Trophoblast cell (in vitro differentiated cells and primary cell): ENCODE measurements at regions not wholly inside any gene's neighbourhood (a gene's known extent, or its start where the extent isn't known, plus 50 kb on each side); places are given as distances from the start of the nearest gene placed in this dataset.

Experiments used
- DNase-seq, 2 donors: peaks; one replicate each; pipeline ENCODE4 v3.0.0-alpha.2; 2016
- H2AFZ ChIP-seq: 2 replicates; pipeline ENCODE4 v1.6.1; 2013; ENCODE audit warnings: low read length, moderate library complexity, mild to moderate bottlenecking; ENCODE audit not compliant: insufficient read depth, poor library complexity
- H2AK5ac ChIP-seq: 2 replicates; pipeline ENCODE4 v1.6.1; 2013; ENCODE audit warnings: mild to moderate bottlenecking, low read length
- H2BK120ac ChIP-seq: 2 replicates; pipeline ENCODE4 v1.6.1; 2013; ENCODE audit warnings: low read length, mild to moderate bottlenecking, moderate library complexity; ENCODE audit not compliant: insufficient read depth, poor library complexity
- H2BK12ac ChIP-seq: 2 replicates; pipeline ENCODE4 v1.6.1; 2013; ENCODE audit warnings: mild to moderate bottlenecking, low read length, moderate library complexity
- H2BK5ac ChIP-seq: 2 replicates; pipeline ENCODE4 v1.6.1; 2013; ENCODE audit warnings: low read length, low read depth, moderate library complexity, mild to moderate bottlenecking; ENCODE audit not compliant: poor library complexity
- H3K14ac ChIP-seq: 2 replicates; pipeline ENCODE4 v1.6.1; 2013; ENCODE audit warnings: mild to moderate bottlenecking, low read length
- H3K18ac ChIP-seq: 2 replicates; pipeline ENCODE4 v1.6.1; 2013; ENCODE audit warnings: mild to moderate bottlenecking, low read length
- H3K23ac ChIP-seq: 2 replicates; pipeline ENCODE4 v1.6.1; 2013; ENCODE audit warnings: low read length
- H3K27ac ChIP-seq: 2 replicates; pipeline ENCODE4 v1.5.1; 2013; ENCODE audit warnings: low read depth, mild to moderate bottlenecking, inconsistent platforms, low read length, moderate library complexity
- H3K27me3 ChIP-seq: 2 replicates; pipeline ENCODE4 v1.6.1; 2013; ENCODE audit warnings: inconsistent platforms, mild to moderate bottlenecking, low read length, moderate library complexity; ENCODE audit not compliant: insufficient read depth
- H3K36me3 ChIP-seq, 2 experiments: 1 replicate in 1 of 2; 2 replicates in 1 of 2; pipeline ENCODE4 v1.6.1; 2013; ENCODE audit warnings: low read length in 2 of 2, mild to moderate bottlenecking in 2 of 2, moderate library complexity in 1 of 2; ENCODE audit not compliant: insufficient read depth in 2 of 2, control insufficient read depth in 1 of 2
- H3K4ac ChIP-seq: 2 replicates; pipeline ENCODE4 v1.6.1; 2013; ENCODE audit warnings: low read depth, mild to moderate bottlenecking, low read length, moderate library complexity
- H3K4me1 ChIP-seq, 2 experiments: 1 replicate in 1 of 2; 2 replicates in 1 of 2; pipeline ENCODE4 v1.6.1; 2013; ENCODE audit warnings: low read length in 2 of 2, mild to moderate bottlenecking in 2 of 2, moderate library complexity in 1 of 2; ENCODE audit not compliant: insufficient read depth in 2 of 2, control insufficient read depth in 1 of 2
- H3K4me2 ChIP-seq: 2 replicates; pipeline ENCODE4 v1.6.1; 2013; ENCODE audit warnings: inconsistent platforms, mild to moderate bottlenecking, low read length, moderate library complexity
- H3K4me3 ChIP-seq: 2 replicates; pipeline ENCODE4 v1.5.1; 2013; ENCODE audit warnings: mild to moderate bottlenecking, low read depth, low read length, inconsistent platforms
- H3K79me1 ChIP-seq: one replicate; pipeline ENCODE4 v1.6.1; 2013; ENCODE audit warnings: low read length
- H3K79me2 ChIP-seq: 2 replicates; pipeline ENCODE4 v1.6.1; 2013; ENCODE audit warnings: low read length, mild to moderate bottlenecking; ENCODE audit not compliant: control insufficient read depth, insufficient read depth, poor library complexity
- H3K9ac ChIP-seq: 2 replicates; pipeline ENCODE4 v1.6.1; 2013; ENCODE audit warnings: mild to moderate bottlenecking, low read length
- H3K9me3 ChIP-seq: 2 replicates; pipeline ENCODE4 v1.6.1; 2013; ENCODE audit warnings: low read depth, mild to moderate bottlenecking, control low read depth, inconsistent platforms, low read length; ENCODE audit not compliant: insufficient read depth
- H4K12ac ChIP-seq: 2 replicates; pipeline ENCODE4 v1.6.1; 2013; ENCODE audit warnings: low read depth, mild to moderate bottlenecking, low read length, moderate library complexity
- H4K8ac ChIP-seq: 2 replicates; pipeline ENCODE4 v1.6.1; 2013; ENCODE audit warnings: low read depth, mild to moderate bottlenecking, low read length, moderate library complexity
- H4K91ac ChIP-seq: one replicate; pipeline ENCODE4 v1.6.1; 2013; ENCODE audit warnings: low read depth, mild to moderate bottlenecking, low read length, moderate library complexity
- WGBS: extraction: QIAGEN DNeasy Blood & Tissue Kit; methylation state at CpG from one replicate; pipeline ENCODE4 v1.1.7; 2013; ENCODE audit warnings: missing lambda C conversion rate; ENCODE audit not compliant: insufficient read length, insufficient coverage; ENCODE audit errors: extremely low coverage; 5-methylcytosine and 5-hydroxymethylcytosine counted together

- Histone ChIP-seq H3K4ac (no peak overlapping the region), H2BK5ac (no peak overlapping the region), H4K91ac (no peak overlapping the region), H3K9ac (no peak overlapping the region), H2BK120ac (no peak overlapping the region), H3K14ac (no peak overlapping the region), H3K4me1 (no peaks in the 10 kb centered on the region), H4K8ac (no peak overlapping the region), H3K18ac (no peak overlapping the region), H2BK12ac (no peak overlapping the region), H2AFZ (no peak overlapping the region), H3K79me2 (no peaks in the 10 kb centered on the region), H4K12ac (no peak overlapping the region), H3K27me3 (no peaks in the 10 kb centered on the region), H3K4me2 (no peak overlapping the region), H3K4me3 (no peak overlapping the region), H3K27ac (no peak overlapping the region), H3K9me3 (no peaks in the 10 kb centered on the region), H3K23ac (no peak overlapping the region), H3K36me3 (no peaks in the 10 kb centered on the region), H2AK5ac (no peak overlapping the region), H3K79me1 (no peaks in the 10 kb centered on the region)
- WGBS = no CpG with 5 or more reads among the region's 1 CpG
- no peak for DNase-seq
Observed at GRCh38 chr14:38350102-38350501, 94.2 kb upstream of the CLEC14A start.

GRCh38 chr14:38342803-38343202 lies 86.9 kb upstream of the CLEC14A start:
- Histone ChIP-seq H3K4me3 (no peak overlapping the region), H3K27me3 (no peaks in the 10 kb centered on the region), H2BK5ac (no peak overlapping the region)

GRCh38 chr14:38339696-38340095 lies 83.8 kb upstream of the CLEC14A start:
- Histone ChIP-seq H3K4me1 (no peaks in the 10 kb centered on the region), H3K9me3 (no peaks in the 10 kb centered on the region), H4K12ac (no peak overlapping the region), H3K23ac (no peak overlapping the region), H3K79me2 (no peaks in the 10 kb centered on the region), H3K27ac (no peak overlapping the region), H3K4me3 (no peak overlapping the region), H2BK12ac (no peak overlapping the region), H2AFZ (no peak overlapping the region), H3K4me2 (no peak overlapping the region), H4K8ac (no peak overlapping the region), H2AK5ac (no peak overlapping the region), H3K14ac (no peak overlapping the region), H3K36me3 (no peaks in the 10 kb centered on the region), H4K91ac (no peak overlapping the region), H3K18ac (no peak overlapping the region), H3K79me1 (no peaks in the 10 kb centered on the region), H3K9ac (no peak overlapping the region), H3K27me3 (no peaks in the 10 kb centered on the region), H2BK120ac (no peak overlapping the region), H2BK5ac (no peak overlapping the region), H3K4ac (no peak overlapping the region)
- DNase-seq = no peak
- no CpG with 5 or more reads among the region's 1 CpG for WGBS

More at GRCh38 chr14:38342803-38343202, 86.9 kb upstream of the CLEC14A start:
- no peak for DNase-seq
- Histone ChIP-seq H2AK5ac (no peak overlapping the region), H2BK12ac (no peak overlapping the region), H2AFZ (no peak overlapping the region), H3K4me2 (no peak overlapping the region), H3K14ac (no peak overlapping the region), H4K12ac (no peak overlapping the region), H3K18ac (no peak overlapping the region), H3K4ac (no peak overlapping the region), H3K9me3 (no peaks in the 10 kb centered on the region), H3K23ac (no peak overlapping the region), H3K36me3 (no peaks in the 10 kb centered on the region), H4K91ac (no peak overlapping the region), H3K79me1 (no peaks in the 10 kb centered on the region), H3K9ac (no peak overlapping the region), H4K8ac (no peak overlapping the region), H2BK120ac (no peak overlapping the region), H3K27ac (no peak overlapping the region), H3K4me1 (no peaks in the 10 kb centered on the region), H3K79me2 (no peaks in the 10 kb centered on the region)

GRCh38 chr14:38336298-38336697 lies 80.4 kb upstream of the CLEC14A start:
- H3K23ac ChIP-seq = no peak overlapping the region
- no peak for DNase-seq

GRCh38 chr14:38330275-38330674 lies 74.4 kb upstream of the CLEC14A start:
- H3K9me3 ChIP-seq = no peaks in the 10 kb centered on the region
- H3K36me3 ChIP-seq = no peaks in the 10 kb centered on the region
- no peak overlapping the region for H3K18ac ChIP-seq
- no peak overlapping the region for H3K4me3 ChIP-seq
- H3K4me1 ChIP-seq = no peaks in the 10 kb centered on the region
- no CpG with 5 or more reads among the region's 2 CpGs for WGBS
- H3K9ac ChIP-seq = no peak overlapping the region
- no peaks in the 10 kb centered on the region for H3K79me1 ChIP-seq
- no peak overlapping the region for H3K23ac ChIP-seq
- no peak overlapping the region for H2BK120ac ChIP-seq
- H3K14ac ChIP-seq = no peak overlapping the region
- no peak overlapping the region for H2AFZ ChIP-seq
- no peak overlapping the region for H2BK12ac ChIP-seq
- H3K4me2 ChIP-seq = no peak overlapping the region
- H3K79me2 ChIP-seq = no peaks in the 10 kb centered on the region
- H2BK5ac ChIP-seq = no peak overlapping the region
- no peak overlapping the region for H4K8ac ChIP-seq
- DNase-seq = no peak
- H3K27me3 ChIP-seq = no peaks in the 10 kb centered on the region
- no peak overlapping the region for H3K4ac ChIP-seq
- H2AK5ac ChIP-seq = no peak overlapping the region
- no peak overlapping the region for H4K91ac ChIP-seq
- H4K12ac ChIP-seq = no peak overlapping the region
- no peak overlapping the region for H3K27ac ChIP-seq

More at GRCh38 chr14:38336298-38336697, 80.4 kb upstream of the CLEC14A start:
- Histone ChIP-seq H3K27ac (no peak overlapping the region), H2BK5ac (no peak overlapping the region), H3K4me3 (no peak overlapping the region), H3K36me3 (no peaks in the 10 kb centered on the region), H2AFZ (no peak overlapping the region), H3K18ac (no peak overlapping the region), H3K27me3 (no peaks in the 10 kb centered on the region), H2AK5ac (no peak overlapping the region), H3K4me2 (no peak overlapping the region), H3K79me1 (no peaks in the 10 kb centered on the region), H2BK12ac (no peak overlapping the region), H3K9ac (no peak overlapping the region), H3K14ac (no peak overlapping the region), H3K79me2 (no peaks in the 10 kb centered on the region), H2BK120ac (no peak overlapping the region), H3K4me1 (no peaks in the 10 kb centered on the region), H3K4ac (no peak overlapping the region), H4K12ac (no peak overlapping the region), H4K91ac (no peak overlapping the region), H3K9me3 (no peaks in the 10 kb centered on the region), H4K8ac (no peak overlapping the region)
